Suprapubic skin (tissue), 4 donors: ENCODE measurements at regions not wholly inside any gene's neighbourhood (a gene's known extent, or its start where the extent isn't known, plus 50 kb on each side); places are given as distances from the start of the nearest gene placed in this dataset.

Experiments used
- DNase-seq, 2 donors: peaks; one replicate each; pipeline ENCODE4 v3.0.0-alpha.2; 2019; ENCODE audit warnings: low spot score in 2 of 2
- H3K27ac ChIP-seq: fragments of 200-600 bp; sonication (generic); one replicate; pipeline ENCODE4 v1.5.1; 2019
- H3K27me3 ChIP-seq: fragments of 200-600 bp; sonication (generic); one replicate; pipeline ENCODE4 v1.5.1; 2019
- H3K36me3 ChIP-seq: fragments of 200-600 bp; sonication (generic); one replicate; pipeline ENCODE4 v1.5.1; 2019
- H3K4me1 ChIP-seq: fragments of 200-600 bp; sonication (generic); one replicate; pipeline ENCODE4 v1.5.1; 2019
- H3K4me3 ChIP-seq: fragments of 200-600 bp; sonication (generic); one replicate; pipeline ENCODE4 v1.5.1; 2019; ENCODE audit warnings: mild to moderate bottlenecking
- H3K9me3 ChIP-seq: fragments of 200-600 bp; sonication (generic); one replicate; pipeline ENCODE4 v1.5.1; 2019
- CTCF ChIP-seq, 2 donors: fragments of 200-600 bp in 1 of 2; fragments of 450-650 bp in 1 of 2; sonication (generic) in 1 of 2; IDR thresholded peaks; one replicate each; pipeline ENCODE4 v1.5.1; 2016 to 2019; ENCODE audit warnings: antibody characterized with exemption in 2 of 2, mild to moderate bottlenecking in 1 of 2, moderate library complexity in 1 of 2
- EP300 ChIP-seq: sonication (generic); formaldehyde crosslinking; IDR thresholded peaks from one replicate; pipeline ENCODE4 v1.6.1; 2017; ENCODE audit warnings: antibody characterized with exemption
- POLR2A ChIP-seq, 2 donors: fragments of 450-650 bp; IDR thresholded peaks; one replicate each; pipeline ENCODE4 v1.6.1; 2017; ENCODE audit warnings: antibody characterized with exemption in 2 of 2, mild to moderate bottlenecking in 2 of 2, moderate library complexity in 2 of 2
- POLR2AphosphoS5 ChIP-seq, 3 donors: sonication (generic); formaldehyde crosslinking; IDR thresholded peaks; one replicate each; pipeline ENCODE4 v1.6.1; 2017; ENCODE audit warnings: antibody characterized with exemption in 3 of 3
- WGBS: methylation state at CpG from one replicate; pipeline ENCODE4 v1.1.5; 2018; 5-methylcytosine and 5-hydroxymethylcytosine counted together

GRCh38 chr6:105499931-105500330 lies 97.0 kb upstream of the PREP start:
- no peak for TF ChIP-seq POLR2AphosphoS5 (IDR thresholded peaks at IDR 0.05)
- no peak for TF ChIP-seq POLR2A (IDR thresholded peaks at IDR 0.05)
- TF ChIP-seq CTCF (IDR thresholded peaks at IDR 0.05), result no peak
- TF ChIP-seq EP300, result no peak
- 77% methylated on average over 3 of the region's 3 CpGs for WGBS

GRCh38 chr6:105499136-105499870 lies 96.4 kb upstream of the PREP start:
- no peak for TF ChIP-seq POLR2A (IDR thresholded peaks at IDR 0.05)
- no peak for TF ChIP-seq EP300
- TF ChIP-seq POLR2AphosphoS5 (IDR thresholded peaks at IDR 0.05), result no peak
- TF ChIP-seq CTCF (IDR thresholded peaks at IDR 0.05), result no peak
- Histone ChIP-seq H3K9me3 (no peaks in the 10 kb centered on the region), H3K27me3 (no peaks in the 10 kb centered on the region), H3K27ac (no peak overlapping the region), H3K4me1 (no peaks in the 10 kb centered on the region), H3K4me3 (no peak overlapping the region), H3K36me3 (no peaks in the 10 kb centered on the region)
- DNase-seq, result no peak
- WGBS, result 75% methylated on average over 2 of the region's 2 CpGs

More at GRCh38 chr6:105499931-105500330, 97.0 kb upstream of the PREP start:
- DNase-seq, result no peak
- no peaks in the 10 kb centered on the region for H3K27me3 ChIP-seq
- H3K27ac ChIP-seq, result no peak overlapping the region
- no peaks in the 10 kb centered on the region for H3K4me1 ChIP-seq
- no peak overlapping the region for H3K4me3 ChIP-seq
- no peaks in the 10 kb centered on the region for H3K9me3 ChIP-seq
- H3K36me3 ChIP-seq, result no peaks in the 10 kb centered on the region

- 94% methylated on average over 2 of the region's 2 CpGs for WGBS
- H3K36me3 ChIP-seq, result no peaks in the 10 kb centered on the region
- TF ChIP-seq POLR2AphosphoS5 (IDR thresholded peaks at IDR 0.05) (no peak), EP300 (no peak), POLR2A (IDR thresholded peaks at IDR 0.05) (no peak), CTCF (IDR thresholded peaks at IDR 0.05) (no peak)
- peaks cover 8% of the 10 kb centered on the region for H3K4me1 ChIP-seq
- no peaks in the 10 kb centered on the region for H3K27me3 ChIP-seq
- no peak for DNase-seq
- no peak overlapping the region for H3K4me3 ChIP-seq
- no peaks in the 10 kb centered on the region for H3K9me3 ChIP-seq
- H3K27ac ChIP-seq, result no peak overlapping the region
Observed at GRCh38 chr6:105497549-105497948, 94.7 kb upstream of the PREP start.

GRCh38 chr6:105495515-105495914 lies 92.6 kb upstream of the PREP start:
- Histone ChIP-seq H3K4me1 (peaks cover 8% of the 10 kb centered on the region), H3K36me3 (no peaks in the 10 kb centered on the region), H3K9me3 (no peaks in the 10 kb centered on the region), H3K27me3 (no peaks in the 10 kb centered on the region), H3K27ac (no peak overlapping the region), H3K4me3 (no peak overlapping the region)
- DNase-seq, result no peak
- TF ChIP-seq POLR2A (IDR thresholded peaks at IDR 0.05) (no peak), EP300 (no peak), CTCF (IDR thresholded peaks at IDR 0.05) (no peak), POLR2AphosphoS5 (IDR thresholded peaks at IDR 0.05) (no peak)
- WGBS, result 92% methylated on average over 6 of the region's 6 CpGs

GRCh38 chr6:105494688-105495087 lies 91.8 kb upstream of the PREP start:
- no peak for DNase-seq
- TF ChIP-seq POLR2A (IDR thresholded peaks at IDR 0.05) (no peak), EP300 (no peak)
- no peaks in the 10 kb centered on the region for H3K27me3 ChIP-seq
- H3K4me3 ChIP-seq, result no peak overlapping the region
- no peak overlapping the region for H3K27ac ChIP-seq
- WGBS, result 91% methylated on average over 5 of the region's 5 CpGs
- no peaks in the 10 kb centered on the region for H3K36me3 ChIP-seq
- H3K9me3 ChIP-seq, result no peaks in the 10 kb centered on the region
- peaks cover 8% of the 10 kb centered on the region for H3K4me1 ChIP-seq
